ENCODE measurements at regions not wholly inside any gene's neighbourhood (a gene's known extent, or its start where the extent isn't known, plus 50 kb on each side); places are given as distances from the start of the nearest gene placed in this dataset.

- TF ChIP-seq EP300 (IDR thresholded peaks at IDR 0.05) (no peak), CTCF (IDR thresholded peaks at IDR 0.05) (no peak)
These were observed 108.2 kb downstream of the HAUS1 start for GRCh38 chr18:46212398-46212797.

All from tibial nerve (tissue), 4 donors.